AG04450 (cell line): ENCODE measurements at regions not wholly inside any gene's neighbourhood (a gene's known extent, or its start where the extent isn't known, plus 50 kb on each side); places are given as distances from the start of the nearest gene placed in this dataset.

ENCODE experiments used
- CTCF ChIA-PET: fragments of 300-600, 350-600 bp; formaldehyde crosslinking; extraction: SDS; loops from one replicate; lab custom pipeline; 2022; ENCODE audit warnings: antibody characterized with exemption, inconsistent platforms; lab: Charles Lee
- POLR2A ChIA-PET: fragments of 350-600 bp; formaldehyde crosslinking; extraction: SDS; loops from one replicate; lab custom pipeline; 2021; ENCODE audit warnings: antibody characterized with exemption, inconsistent platforms; lab: Yijun Ruan, JAX
- DNase-seq: peaks from one replicate; pipeline ENCODE4 v3.0.0-alpha.2; 2011; ENCODE audit warnings: low read depth, low spot score
- H3K27ac ChIP-seq: one replicate; pipeline ENCODE4 v1.5.1; 2012; ENCODE audit warnings: low read depth, low read length, control low read depth
- H3K27me3 ChIP-seq: one replicate; pipeline ENCODE4 v1.6.0; 2012; ENCODE audit warnings: low read length; ENCODE audit not compliant: control insufficient read depth, insufficient read depth
- H3K4me3 ChIP-seq: 2 replicates; pipeline ENCODE4 v1.5.1; 2011; ENCODE audit warnings: mild to moderate bottlenecking, low read depth, low read length, control low read depth
- H3K9me3 ChIP-seq: 2 replicates; pipeline ENCODE4 v1.5.1; 2012; ENCODE audit warnings: low read length; ENCODE audit not compliant: control insufficient read depth, insufficient read depth
- TF ChIP-seq, protein P1 (sequence below): IDR thresholded peaks from 2 replicates; pipeline ENCODE4 v1.5.1; 2011; ENCODE audit warnings: low read depth, low read length, control low read depth, inconsistent platforms

DNA sequence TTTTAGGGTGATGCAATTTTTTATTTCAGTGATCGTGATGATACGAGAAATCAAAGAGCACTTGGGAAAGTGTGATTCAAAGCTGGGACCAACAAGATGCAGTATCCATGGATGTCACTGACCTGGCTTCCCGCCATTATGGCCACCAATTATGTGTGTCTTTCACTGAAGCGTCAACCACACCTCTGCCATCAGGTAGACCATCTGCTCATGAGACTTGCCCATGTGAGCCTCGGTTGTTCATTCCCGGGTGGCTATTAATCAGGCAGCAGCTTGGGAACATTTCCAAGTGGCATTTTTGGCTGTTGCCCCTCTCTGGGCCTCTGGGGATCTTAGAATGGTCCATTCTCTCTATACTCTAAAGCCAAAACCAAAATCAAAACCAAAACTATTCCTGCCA lies 436.0 kb upstream of the ADAMTSL1 start:
- POLR2A ChIA-PET, result no interaction called here
- CTCF ChIA-PET, result no interaction called here

DNA sequence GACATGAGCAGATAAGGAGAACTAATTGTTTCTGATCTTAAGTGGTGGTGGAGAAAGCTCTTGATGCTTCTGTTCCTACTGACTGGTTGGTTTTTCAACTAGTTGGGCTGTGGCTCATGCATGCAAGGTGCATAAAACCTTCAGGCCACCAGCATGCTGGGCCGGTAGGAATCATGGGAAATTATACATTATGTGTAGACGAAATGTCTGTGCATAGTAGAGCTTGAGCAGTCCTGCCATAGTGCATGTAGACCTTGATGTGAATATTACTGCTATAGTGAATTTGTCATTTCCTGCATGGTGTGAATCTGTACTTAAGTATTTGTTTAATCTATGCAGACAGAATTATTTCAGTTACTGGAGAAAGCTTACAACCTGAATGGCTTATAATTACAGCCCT lies 433.6 kb upstream of the ADAMTSL1 start:
- Histone ChIP-seq H3K27me3 (no peaks in the 10 kb centered on the region), H3K4me3 (no peak overlapping the region), H3K27ac (no peak overlapping the region), H3K9me3 (no peaks in the 10 kb centered on the region)
- ChIA-PET CTCF (no interaction called here), POLR2A (no interaction called here)
- no peak for DNase-seq
- TF ChIP-seq, protein P1, sequence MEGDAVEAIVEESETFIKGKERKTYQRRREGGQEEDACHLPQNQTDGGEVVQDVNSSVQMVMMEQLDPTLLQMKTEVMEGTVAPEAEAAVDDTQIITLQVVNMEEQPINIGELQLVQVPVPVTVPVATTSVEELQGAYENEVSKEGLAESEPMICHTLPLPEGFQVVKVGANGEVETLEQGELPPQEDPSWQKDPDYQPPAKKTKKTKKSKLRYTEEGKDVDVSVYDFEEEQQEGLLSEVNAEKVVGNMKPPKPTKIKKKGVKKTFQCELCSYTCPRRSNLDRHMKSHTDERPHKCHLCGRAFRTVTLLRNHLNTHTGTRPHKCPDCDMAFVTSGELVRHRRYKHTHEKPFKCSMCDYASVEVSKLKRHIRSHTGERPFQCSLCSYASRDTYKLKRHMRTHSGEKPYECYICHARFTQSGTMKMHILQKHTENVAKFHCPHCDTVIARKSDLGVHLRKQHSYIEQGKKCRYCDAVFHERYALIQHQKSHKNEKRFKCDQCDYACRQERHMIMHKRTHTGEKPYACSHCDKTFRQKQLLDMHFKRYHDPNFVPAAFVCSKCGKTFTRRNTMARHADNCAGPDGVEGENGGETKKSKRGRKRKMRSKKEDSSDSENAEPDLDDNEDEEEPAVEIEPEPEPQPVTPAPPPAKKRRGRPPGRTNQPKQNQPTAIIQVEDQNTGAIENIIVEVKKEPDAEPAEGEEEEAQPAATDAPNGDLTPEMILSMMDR, result no peak

More for the DNA sequence above, 436.0 kb upstream of the ADAMTSL1 start:
- H3K27ac ChIP-seq, result no peak overlapping the region
- no peak for DNase-seq
- H3K9me3 ChIP-seq, result no peaks in the 10 kb centered on the region
- TF ChIP-seq, protein P1, result no peak
- H3K27me3 ChIP-seq, result no peaks in the 10 kb centered on the region
- H3K4me3 ChIP-seq, result no peak overlapping the region

DNA sequence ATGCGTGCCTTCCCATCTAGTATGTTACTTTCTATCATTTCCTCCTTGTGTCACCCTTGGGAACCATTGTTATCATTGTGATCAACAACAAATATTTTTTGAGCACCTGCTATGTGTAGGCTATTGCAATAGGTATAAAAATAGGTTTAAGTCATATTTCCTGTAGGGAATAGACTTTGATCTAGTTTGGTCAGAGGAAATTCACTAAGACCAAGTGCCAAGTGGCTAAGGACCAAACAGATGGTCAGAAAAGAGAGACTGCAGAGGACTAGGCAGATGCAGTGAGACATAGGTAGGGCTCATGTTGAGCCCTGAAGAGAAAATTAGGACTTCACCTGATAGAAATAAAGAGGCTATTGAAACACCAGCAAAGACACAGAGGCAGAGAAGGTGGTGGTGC lies 430.0 kb upstream of the ADAMTSL1 start:
- DNase-seq, result no peak
- POLR2A ChIA-PET, result no interaction called here
- TF ChIP-seq, protein P1, result no peak
- CTCF ChIA-PET, result no interaction called here
- no peak overlapping the region for H3K27ac ChIP-seq
- H3K9me3 ChIP-seq, result no peaks in the 10 kb centered on the region
- no peaks in the 10 kb centered on the region for H3K27me3 ChIP-seq
- H3K4me3 ChIP-seq, result no peak overlapping the region

DNA sequence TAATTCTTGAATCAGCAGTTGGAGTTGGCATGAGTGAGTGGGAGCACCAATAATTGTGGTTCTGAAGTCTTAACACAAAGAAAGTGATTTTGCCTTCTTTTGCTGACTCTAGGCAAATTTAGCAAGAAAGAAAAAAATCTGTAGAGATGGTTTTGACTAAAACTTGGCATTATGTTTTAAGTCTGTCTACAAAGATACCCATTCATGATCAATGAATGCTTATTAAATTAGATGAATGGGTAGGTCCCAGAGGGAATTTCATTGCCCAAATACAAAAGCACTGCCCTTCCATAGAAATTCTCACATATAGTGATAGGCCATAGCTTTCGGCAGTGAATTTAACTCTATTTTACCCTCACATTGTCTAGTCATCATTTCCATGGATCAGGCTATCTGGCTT lies 428.6 kb upstream of the ADAMTSL1 start:
- no peak for DNase-seq
- TF ChIP-seq, protein P1, result no peak
- CTCF ChIA-PET, result no interaction called here
- H3K27me3 ChIP-seq, result no peaks in the 10 kb centered on the region
- POLR2A ChIA-PET, result no interaction called here
- H3K4me3 ChIP-seq, result no peak overlapping the region
- no peaks in the 10 kb centered on the region for H3K9me3 ChIP-seq
- H3K27ac ChIP-seq, result no peak overlapping the region

DNA sequence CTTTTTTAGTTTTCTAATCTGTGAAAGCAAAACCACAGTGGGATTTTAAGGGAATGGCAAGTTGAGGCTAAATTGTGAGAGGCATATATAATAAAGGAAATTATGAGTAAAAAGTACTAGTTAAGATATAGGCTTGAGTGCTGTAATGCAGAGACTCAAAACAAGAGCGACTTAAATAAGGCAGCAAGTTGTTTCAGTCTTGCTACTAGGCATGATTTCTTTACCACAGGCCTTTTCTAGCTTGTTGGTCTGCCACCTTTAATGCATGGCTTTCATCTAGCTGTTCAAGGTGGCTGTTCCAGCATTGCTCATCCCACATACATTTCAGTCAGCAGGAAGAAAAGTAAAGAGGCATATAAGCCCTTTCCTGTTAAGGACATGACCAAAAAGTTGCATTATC lies 427.9 kb upstream of the ADAMTSL1 start:
- CTCF ChIA-PET, result no interaction called here

More for the DNA sequence above, 427.9 kb upstream of the ADAMTSL1 start:
- no peak overlapping the region for H3K4me3 ChIP-seq
- no peaks in the 10 kb centered on the region for H3K27me3 ChIP-seq
- TF ChIP-seq, protein P1, result no peak
- no peak for DNase-seq
- H3K27ac ChIP-seq, result no peak overlapping the region
- POLR2A ChIA-PET, result no interaction called here
- H3K9me3 ChIP-seq, result no peaks in the 10 kb centered on the region
